ENCODE measurements at regions not wholly inside any gene's neighbourhood (a gene's known extent, or its start where the extent isn't known, plus 50 kb on each side); places are given as distances from the start of the nearest gene placed in this dataset.
"Not testable (repeated sequence)": the region's sequence is repeated elsewhere in the genome, so short reads cannot be mapped to it uniquely, and the experiment has no call there.

- H3K9me3 Mint-ChIP-seq (ENCODE audit: insufficient read depth); H3K4me3 Mint-ChIP-seq; POLR2A ChIA-PET; H3K27me3 Mint-ChIP-seq (ENCODE audit: low read depth); DNase-seq; H3K4me1 Mint-ChIP-seq (ENCODE audit: low read depth); H3K27ac Mint-ChIP-seq; ATAC-seq; CTCF ChIA-PET; H3K36me3 Mint-ChIP-seq (ENCODE audit: low read depth): not testable (repeated sequence)
Measured at GRCh38 chr15:21015171-21015570, 149.1 kb upstream of the POTEB2 start.

DNA sequence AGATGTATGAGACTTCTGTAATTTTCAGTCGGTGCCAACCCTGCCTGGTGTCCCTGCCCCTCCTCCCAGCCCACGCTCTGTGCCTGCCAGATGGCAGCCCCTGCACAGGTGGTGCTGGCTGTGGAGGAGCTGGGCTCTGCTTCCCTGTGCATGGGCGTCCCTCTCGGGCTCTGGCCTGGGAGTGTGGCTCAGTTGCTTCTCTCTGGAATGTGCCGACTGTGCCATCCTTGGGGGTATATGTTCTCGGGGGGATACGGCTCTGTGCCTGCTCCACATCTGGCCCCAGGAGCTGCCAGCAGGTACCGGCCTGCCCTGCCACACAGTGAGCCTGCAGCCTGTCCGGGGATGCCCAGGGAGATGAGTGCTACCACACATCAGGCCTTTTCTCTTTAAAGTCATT is 147.2 kb upstream of the POTEB2 start:
- DNase-seq; POLR2A ChIA-PET; H3K9me3 Mint-ChIP-seq (ENCODE audit: insufficient read depth); H3K27me3 Mint-ChIP-seq (ENCODE audit: low read depth); CTCF ChIA-PET; H3K4me3 Mint-ChIP-seq; H3K4me1 Mint-ChIP-seq (ENCODE audit: low read depth); ATAC-seq; H3K27ac Mint-ChIP-seq; H3K36me3 Mint-ChIP-seq (ENCODE audit: low read depth): not testable (repeated sequence)

DNA sequence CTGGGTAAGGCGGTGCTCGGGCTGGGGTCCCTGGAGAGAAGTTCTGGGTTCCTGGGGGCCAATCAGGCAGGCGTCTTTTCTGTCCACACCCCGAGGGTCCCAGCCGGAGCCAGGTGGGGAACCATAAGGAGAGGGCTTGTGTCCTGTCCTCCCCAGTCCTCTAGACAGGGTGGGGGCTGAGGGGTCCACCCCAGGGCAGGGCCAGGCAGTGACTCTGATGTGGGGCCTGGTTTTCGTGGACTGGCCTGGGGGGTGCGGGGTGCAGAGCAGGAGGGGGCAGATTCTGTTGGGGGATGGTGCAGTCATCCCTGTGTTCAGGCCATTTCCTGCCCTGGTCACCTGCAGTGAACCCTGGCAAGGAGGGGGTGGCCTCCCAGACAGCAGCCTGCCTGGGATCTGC is 143.5 kb upstream of the POTEB2 start:
- DNase-seq; H3K4me3 Mint-ChIP-seq; POLR2A ChIA-PET; H3K27me3 Mint-ChIP-seq (ENCODE audit: low read depth); H3K4me1 Mint-ChIP-seq (ENCODE audit: low read depth); H3K27ac Mint-ChIP-seq; CTCF ChIA-PET; H3K36me3 Mint-ChIP-seq (ENCODE audit: low read depth); ATAC-seq; H3K9me3 Mint-ChIP-seq (ENCODE audit: insufficient read depth): not testable (repeated sequence)

DNA sequence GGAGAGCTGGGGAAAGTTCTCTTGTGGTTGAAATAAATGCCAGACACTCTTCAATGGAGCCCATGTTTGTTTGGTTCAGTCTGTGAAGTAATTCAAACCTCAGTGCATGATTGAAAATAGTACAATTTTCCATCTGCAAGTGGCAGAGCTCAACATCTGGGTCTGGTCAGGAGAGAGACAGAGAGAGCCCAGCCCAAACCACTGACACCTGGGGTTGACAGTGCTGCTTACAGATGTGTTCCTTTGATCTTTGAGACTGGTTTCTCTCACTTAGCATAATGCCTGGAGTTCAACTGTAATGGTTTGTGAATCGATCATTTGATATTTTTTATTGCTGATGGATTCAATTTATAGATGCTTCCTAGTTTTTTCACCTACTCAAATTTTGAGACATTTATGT is 137.3 kb upstream of the POTEB2 start:
- DNase-seq; H3K27ac Mint-ChIP-seq; H3K27me3 Mint-ChIP-seq (ENCODE audit: low read depth); H3K36me3 Mint-ChIP-seq (ENCODE audit: low read depth); H3K4me1 Mint-ChIP-seq (ENCODE audit: low read depth); ATAC-seq; CTCF ChIA-PET; H3K9me3 Mint-ChIP-seq (ENCODE audit: insufficient read depth); H3K4me3 Mint-ChIP-seq; POLR2A ChIA-PET: not testable (repeated sequence)

- H3K27ac Mint-ChIP-seq; H3K9me3 Mint-ChIP-seq (ENCODE audit: insufficient read depth); H3K4me3 Mint-ChIP-seq; ATAC-seq; POLR2A ChIA-PET; CTCF ChIA-PET; H3K36me3 Mint-ChIP-seq (ENCODE audit: low read depth); H3K27me3 Mint-ChIP-seq (ENCODE audit: low read depth); DNase-seq; H3K4me1 Mint-ChIP-seq (ENCODE audit: low read depth): not testable (repeated sequence)
Measured at GRCh38 chr15:21001950-21002349, 135.8 kb upstream of the POTEB2 start.

DNA sequence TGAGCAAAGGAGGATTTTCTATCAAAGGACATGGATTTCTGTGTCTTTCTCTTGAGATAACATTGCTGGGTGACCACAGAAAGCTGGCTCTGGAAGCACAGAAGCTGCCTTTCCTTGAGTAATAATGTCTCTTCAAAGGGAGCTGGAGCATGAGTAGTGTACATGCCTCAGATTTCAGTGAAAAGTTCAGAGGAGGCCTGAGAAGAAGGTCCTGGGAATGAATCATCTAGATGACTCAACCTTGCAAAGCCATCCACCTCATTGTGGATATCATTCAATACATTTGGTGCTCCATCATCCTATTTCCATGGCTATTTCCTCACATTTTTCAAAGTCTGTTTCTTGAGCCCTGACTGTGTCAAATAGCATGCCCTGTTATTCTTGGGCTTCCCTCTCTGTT is 125.6 kb upstream of the POTEB2 start:
- H3K27me3 Mint-ChIP-seq (ENCODE audit: low read depth); H3K9me3 Mint-ChIP-seq (ENCODE audit: insufficient read depth); CTCF ChIA-PET; ATAC-seq; H3K4me1 Mint-ChIP-seq (ENCODE audit: low read depth); H3K27ac Mint-ChIP-seq; POLR2A ChIA-PET; H3K36me3 Mint-ChIP-seq (ENCODE audit: low read depth); H3K4me3 Mint-ChIP-seq; DNase-seq: not testable (repeated sequence)

DNA sequence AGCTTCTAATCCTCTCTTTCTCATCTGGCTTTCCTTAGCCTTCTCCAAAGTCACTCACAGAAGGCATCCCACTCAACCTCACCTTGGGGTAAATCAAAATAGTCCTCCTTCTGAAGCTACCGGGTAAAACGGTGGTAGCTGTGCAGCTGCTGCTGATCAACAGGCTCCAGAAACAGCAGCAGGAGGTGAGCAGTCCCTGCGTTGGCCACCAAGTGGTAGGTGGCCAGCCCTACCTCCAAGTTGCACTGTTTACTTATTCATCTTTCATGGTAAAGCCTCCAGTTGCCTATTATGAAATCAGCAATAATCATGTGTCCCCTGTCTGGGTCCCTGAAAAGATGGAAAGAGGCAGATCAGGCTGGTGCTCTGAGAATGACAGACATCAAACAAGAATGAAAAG is 125.1 kb upstream of the POTEB2 start:
- H3K27ac Mint-ChIP-seq; H3K4me3 Mint-ChIP-seq; POLR2A ChIA-PET; H3K4me1 Mint-ChIP-seq (ENCODE audit: low read depth); DNase-seq; H3K27me3 Mint-ChIP-seq (ENCODE audit: low read depth); H3K36me3 Mint-ChIP-seq (ENCODE audit: low read depth); CTCF ChIA-PET; H3K9me3 Mint-ChIP-seq (ENCODE audit: insufficient read depth); ATAC-seq: not testable (repeated sequence)

DNA sequence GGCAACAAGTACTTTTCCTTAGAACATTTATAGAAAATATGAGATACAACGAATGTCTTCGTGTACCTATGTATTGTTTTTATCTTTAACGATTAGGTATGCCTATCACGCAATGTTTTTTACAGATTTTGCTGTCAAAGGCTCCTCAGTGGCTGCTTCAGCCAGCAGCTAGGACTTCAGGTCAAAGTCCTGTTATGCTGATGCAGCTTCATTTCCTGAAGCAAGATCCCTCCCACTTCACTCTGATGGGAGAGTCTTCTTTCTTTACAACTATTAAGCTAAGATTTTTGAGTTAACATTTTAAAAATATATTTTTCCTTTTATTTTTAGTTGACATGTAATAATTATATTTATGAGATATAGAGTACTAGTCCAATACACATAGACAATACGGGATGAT is 120.7 kb upstream of the POTEB2 start:
- POLR2A ChIA-PET; H3K4me3 Mint-ChIP-seq; H3K4me1 Mint-ChIP-seq (ENCODE audit: low read depth); H3K27me3 Mint-ChIP-seq (ENCODE audit: low read depth); ATAC-seq; CTCF ChIA-PET; H3K27ac Mint-ChIP-seq; H3K9me3 Mint-ChIP-seq (ENCODE audit: insufficient read depth); H3K36me3 Mint-ChIP-seq (ENCODE audit: low read depth); DNase-seq: not testable (repeated sequence)

DNA sequence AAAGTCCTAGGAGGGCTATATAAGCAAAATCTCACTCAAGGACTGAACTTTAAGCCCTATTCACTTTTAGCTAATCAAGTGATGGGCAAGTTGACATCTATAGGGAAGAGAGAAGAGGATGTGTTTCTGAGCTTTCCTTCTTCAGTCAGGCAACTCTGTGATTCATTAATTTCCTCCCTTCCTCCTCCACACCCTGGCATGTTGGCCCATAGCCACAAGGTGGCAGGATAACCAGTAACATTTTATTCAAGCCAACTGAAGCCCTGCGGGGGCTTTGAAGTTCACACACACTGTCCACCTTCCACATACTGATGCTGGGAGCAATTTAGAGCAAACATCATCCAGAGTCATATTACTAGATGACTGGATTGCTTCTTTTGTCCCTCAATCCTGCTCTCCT is 111.9 kb upstream of the POTEB2 start:
- CTCF ChIA-PET; H3K9me3 Mint-ChIP-seq (ENCODE audit: insufficient read depth): not testable (repeated sequence)
- ATAC-seq: peak; percentile 87

GRCh38 chr15:20972762-20973161 is 106.6 kb upstream of the POTEB2 start:
- H3K4me1 Mint-ChIP-seq (ENCODE audit: low read depth); ATAC-seq; H3K36me3 Mint-ChIP-seq (ENCODE audit: low read depth); H3K4me3 Mint-ChIP-seq; H3K27ac Mint-ChIP-seq; POLR2A ChIA-PET; H3K9me3 Mint-ChIP-seq (ENCODE audit: insufficient read depth); H3K27me3 Mint-ChIP-seq (ENCODE audit: low read depth); CTCF ChIA-PET; DNase-seq: not testable (repeated sequence)

More for the DNA sequence above, 111.9 kb upstream of the POTEB2 start:
- DNase-seq; H3K4me1 Mint-ChIP-seq (ENCODE audit: low read depth); H3K27me3 Mint-ChIP-seq (ENCODE audit: low read depth); H3K4me3 Mint-ChIP-seq; H3K27ac Mint-ChIP-seq; H3K36me3 Mint-ChIP-seq (ENCODE audit: low read depth); POLR2A ChIA-PET: not testable (repeated sequence)

GRCh38 chr15:20959299-20959698 is 93.2 kb upstream of the POTEB2 start:
- H3K4me3 Mint-ChIP-seq; CTCF ChIA-PET; H3K27me3 Mint-ChIP-seq (ENCODE audit: low read depth); DNase-seq; ATAC-seq; H3K36me3 Mint-ChIP-seq (ENCODE audit: low read depth); H3K27ac Mint-ChIP-seq; H3K9me3 Mint-ChIP-seq (ENCODE audit: insufficient read depth); H3K4me1 Mint-ChIP-seq (ENCODE audit: low read depth); POLR2A ChIA-PET: not testable (repeated sequence)

GRCh38 chr15:20929322-20929721 is 63.2 kb upstream of the POTEB2 start:
- H3K36me3 Mint-ChIP-seq (ENCODE audit: low read depth); POLR2A ChIA-PET; ATAC-seq; H3K27me3 Mint-ChIP-seq (ENCODE audit: low read depth); H3K4me3 Mint-ChIP-seq; H3K9me3 Mint-ChIP-seq (ENCODE audit: insufficient read depth); H3K27ac Mint-ChIP-seq; CTCF ChIA-PET; DNase-seq; H3K4me1 Mint-ChIP-seq (ENCODE audit: low read depth): not testable (repeated sequence)
